ENCODE measurements at regions not wholly inside any gene's neighbourhood (a gene's known extent, or its start where the extent isn't known, plus 50 kb on each side); places are given as distances from the start of the nearest gene placed in this dataset.

GRCh38 chr4:181507938-181508337 lies 735.3 kb upstream of the TENM3 start:
- DNase-seq, result no peak

- DNase-seq, result no peak
These were observed 734.6 kb upstream of the TENM3 start for GRCh38 chr4:181508601-181509000.

GRCh38 chr4:181509073-181509472 lies 734.1 kb upstream of the TENM3 start:
- no peak for DNase-seq

- DNase-seq, result no peak
These were observed 725.7 kb upstream of the TENM3 start for GRCh38 chr4:181517491-181517890.

- DNase-seq, result no peak
These were observed 722.4 kb upstream of the TENM3 start for GRCh38 chr4:181520790-181521189.

- DNase-seq, result no peak
These were observed 719.2 kb upstream of the TENM3 start for GRCh38 chr4:181523973-181524372.

- no peak for DNase-seq
These were observed 718.7 kb upstream of the TENM3 start for GRCh38 chr4:181524499-181524898.

- DNase-seq, result no peak
These were observed 717.6 kb upstream of the TENM3 start for GRCh38 chr4:181525634-181526033.

- DNase-seq, result peak; percentile 16
These were observed 714.5 kb upstream of the TENM3 start for GRCh38 chr4:181528570-181529184.

GRCh38 chr4:181529537-181529936 lies 713.7 kb upstream of the TENM3 start:
- DNase-seq, result no peak

GRCh38 chr4:181536196-181536746 lies 706.9 kb upstream of the TENM3 start:
- DNase-seq, result no peak

- DNase-seq, result no peak
These were observed 706.3 kb upstream of the TENM3 start for GRCh38 chr4:181536811-181537434.

GRCh38 chr4:181538431-181538830 lies 704.8 kb upstream of the TENM3 start:
- no peak for DNase-seq

- no peak for DNase-seq
These were observed 701.8 kb upstream of the TENM3 start for GRCh38 chr4:181541396-181541795.

- DNase-seq, result no peak
These were observed 694.2 kb upstream of the TENM3 start for GRCh38 chr4:181548873-181549575.

- no peak for DNase-seq
These were observed 693.5 kb upstream of the TENM3 start for GRCh38 chr4:181549576-181550188.

GRCh38 chr4:181550381-181550780 lies 692.8 kb upstream of the TENM3 start:
- no peak for DNase-seq

- no peak for DNase-seq
These were observed 683.6 kb upstream of the TENM3 start for GRCh38 chr4:181559637-181560036.

GRCh38 chr4:181562399-181562798 lies 680.8 kb upstream of the TENM3 start:
- no peak for DNase-seq

GRCh38 chr4:181564625-181565024 lies 678.6 kb upstream of the TENM3 start:
- DNase-seq, result no peak

- DNase-seq, result no peak
These were observed 676.7 kb upstream of the TENM3 start for GRCh38 chr4:181566490-181566889.

- DNase-seq, result no peak
These were observed 673.6 kb upstream of the TENM3 start for GRCh38 chr4:181569553-181569952.

- no peak for DNase-seq
These were observed 664.3 kb upstream of the TENM3 start for GRCh38 chr4:181578911-181579310.

GRCh38 chr4:181579486-181579885 lies 663.7 kb upstream of the TENM3 start:
- no peak for DNase-seq
